AG04449 (cell line): ENCODE measurements at regions not wholly inside any gene's neighbourhood (a gene's known extent, or its start where the extent isn't known, plus 50 kb on each side); places are given as distances from the start of the nearest gene placed in this dataset.

Experiments
- CTCF ChIA-PET: fragments of 350-600 bp; formaldehyde crosslinking; extraction: SDS; loops from one replicate; lab custom pipeline; 2021; ENCODE audit warnings: antibody characterized with exemption; lab: Yijun Ruan, JAX
- POLR2A ChIA-PET: fragments of 400-600, 350-600 bp; formaldehyde crosslinking; extraction: SDS; loops from one replicate; lab custom pipeline; 2020; ENCODE audit warnings: antibody characterized with exemption, inconsistent platforms; lab: Yijun Ruan, JAX
- DNase-seq: peaks from one replicate; pipeline ENCODE4 v3.0.0-alpha.2; 2010; ENCODE audit warnings: low read depth, low spot score
- H3K4me3 ChIP-seq: 2 replicates; pipeline ENCODE4 v1.5.1; 2011; ENCODE audit warnings: low read depth, mild to moderate bottlenecking, control low read depth, low read length
- CTCF ChIP-seq: IDR thresholded peaks from one replicate; pipeline ENCODE4 v1.5.1; 2011; ENCODE audit warnings: mild to moderate bottlenecking, moderate library complexity, low read length, control low read depth, inconsistent platforms; ENCODE audit not compliant: insufficient read depth; ENCODE audit errors: missing control alignments

GRCh38 chr17:33438578-33438977 lies 145.5 kb upstream of the ASIC2 start:
- POLR2A ChIA-PET = no interaction called here
- CTCF ChIA-PET = no interaction called here

GRCh38 chr17:33442320-33442719 lies 149.2 kb upstream of the ASIC2 start:
- ChIA-PET POLR2A (no interaction called here), CTCF (no interaction called here)
- no peak for TF ChIP-seq CTCF
- H3K4me3 ChIP-seq = no peak overlapping the region
- no peak for DNase-seq

More at GRCh38 chr17:33438578-33438977, 145.5 kb upstream of the ASIC2 start:
- no peak for DNase-seq
- no peak overlapping the region for H3K4me3 ChIP-seq
- no peak for TF ChIP-seq CTCF

GRCh38 chr17:33444731-33445130 lies 151.6 kb upstream of the ASIC2 start:
- H3K4me3 ChIP-seq = no peak overlapping the region
- no peak for DNase-seq
- POLR2A ChIA-PET = no interaction called here
- CTCF ChIA-PET = no interaction called here
- TF ChIP-seq CTCF = no peak

GRCh38 chr17:33447090-33447489 lies 154.0 kb upstream of the ASIC2 start:
- CTCF ChIA-PET = no interaction called here
- DNase-seq = no peak
- POLR2A ChIA-PET = no interaction called here
- no peak overlapping the region for H3K4me3 ChIP-seq
- no peak for TF ChIP-seq CTCF

GRCh38 chr17:33451221-33451620 lies 158.1 kb upstream of the ASIC2 start:
- H3K4me3 ChIP-seq = no peak overlapping the region
- TF ChIP-seq CTCF = no peak
- CTCF ChIA-PET = no interaction called here
- DNase-seq = no peak
- POLR2A ChIA-PET = no interaction called here

GRCh38 chr17:33457477-33457876 lies 164.4 kb upstream of the ASIC2 start:
- no peak for DNase-seq
- ChIA-PET POLR2A (no interaction called here), CTCF (no interaction called here)
- TF ChIP-seq CTCF = no peak
- no peak overlapping the region for H3K4me3 ChIP-seq
